ENCODE measurements at regions not wholly inside any gene's neighbourhood (a gene's known extent, or its start where the extent isn't known, plus 50 kb on each side); places are given as distances from the start of the nearest gene placed in this dataset.

DNA sequence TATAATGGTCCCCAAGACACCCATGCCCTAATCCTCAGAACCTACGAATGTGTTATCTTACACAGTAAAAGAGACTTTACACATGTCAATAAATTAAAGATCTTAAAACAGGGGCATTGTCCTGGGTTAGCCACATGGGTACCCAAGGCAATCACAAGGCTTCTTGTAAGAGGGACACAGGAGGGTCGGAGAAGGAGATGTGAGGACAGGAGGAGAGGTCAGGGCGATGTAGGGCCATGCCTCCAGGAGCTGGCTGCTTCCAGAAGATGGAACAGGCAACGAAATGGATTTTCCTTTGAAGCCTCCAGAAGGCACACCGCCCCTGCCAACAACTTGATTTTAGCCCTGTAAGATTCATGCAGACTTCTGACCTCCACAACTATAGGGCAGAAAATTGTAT, 262.7 kb downstream of the MEX3B start:
- no peak overlapping the region for H3K27ac Mint-ChIP-seq
- H3K27me3 Mint-ChIP-seq (ENCODE audit: low read depth) = no peaks in the 10 kb centered on the region
- ChIA-PET CTCF (no interaction called here), POLR2A (interaction anchor here (0.5 kb wide), 1 partner anchor 285 kb away, joined by 3 read pairs; no protein-coding TSS in a partner anchor)
- no peak for TF ChIP-seq RELA (CRISPR knock-in tag; IDR thresholded peaks at IDR 0.05; ENCODE audit: borderline replicate concordance)
- no peak for TF ChIP-seq SMAD3 (CRISPR knock-in tag; IDR thresholded peaks at IDR 0.05; ENCODE audit: borderline replicate concordance)
- no peak for TF ChIP-seq JAZF1 (CRISPR knock-in tag; IDR thresholded peaks at IDR 0.05)
- TF ChIP-seq, protein P1, sequence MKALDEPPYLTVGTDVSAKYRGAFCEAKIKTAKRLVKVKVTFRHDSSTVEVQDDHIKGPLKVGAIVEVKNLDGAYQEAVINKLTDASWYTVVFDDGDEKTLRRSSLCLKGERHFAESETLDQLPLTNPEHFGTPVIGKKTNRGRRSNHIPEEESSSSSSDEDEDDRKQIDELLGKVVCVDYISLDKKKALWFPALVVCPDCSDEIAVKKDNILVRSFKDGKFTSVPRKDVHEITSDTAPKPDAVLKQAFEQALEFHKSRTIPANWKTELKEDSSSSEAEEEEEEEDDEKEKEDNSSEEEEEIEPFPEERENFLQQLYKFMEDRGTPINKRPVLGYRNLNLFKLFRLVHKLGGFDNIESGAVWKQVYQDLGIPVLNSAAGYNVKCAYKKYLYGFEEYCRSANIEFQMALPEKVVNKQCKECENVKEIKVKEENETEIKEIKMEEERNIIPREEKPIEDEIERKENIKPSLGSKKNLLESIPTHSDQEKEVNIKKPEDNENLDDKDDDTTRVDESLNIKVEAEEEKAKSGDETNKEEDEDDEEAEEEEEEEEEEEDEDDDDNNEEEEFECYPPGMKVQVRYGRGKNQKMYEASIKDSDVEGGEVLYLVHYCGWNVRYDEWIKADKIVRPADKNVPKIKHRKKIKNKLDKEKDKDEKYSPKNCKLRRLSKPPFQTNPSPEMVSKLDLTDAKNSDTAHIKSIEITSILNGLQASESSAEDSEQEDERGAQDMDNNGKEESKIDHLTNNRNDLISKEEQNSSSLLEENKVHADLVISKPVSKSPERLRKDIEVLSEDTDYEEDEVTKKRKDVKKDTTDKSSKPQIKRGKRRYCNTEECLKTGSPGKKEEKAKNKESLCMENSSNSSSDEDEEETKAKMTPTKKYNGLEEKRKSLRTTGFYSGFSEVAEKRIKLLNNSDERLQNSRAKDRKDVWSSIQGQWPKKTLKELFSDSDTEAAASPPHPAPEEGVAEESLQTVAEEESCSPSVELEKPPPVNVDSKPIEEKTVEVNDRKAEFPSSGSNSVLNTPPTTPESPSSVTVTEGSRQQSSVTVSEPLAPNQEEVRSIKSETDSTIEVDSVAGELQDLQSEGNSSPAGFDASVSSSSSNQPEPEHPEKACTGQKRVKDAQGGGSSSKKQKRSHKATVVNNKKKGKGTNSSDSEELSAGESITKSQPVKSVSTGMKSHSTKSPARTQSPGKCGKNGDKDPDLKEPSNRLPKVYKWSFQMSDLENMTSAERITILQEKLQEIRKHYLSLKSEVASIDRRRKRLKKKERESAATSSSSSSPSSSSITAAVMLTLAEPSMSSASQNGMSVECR (CRISPR knock-in tag; IDR thresholded peaks at IDR 0.05; ENCODE audit: borderline replicate concordance) = no peak
- no peak for TF ChIP-seq EMX1 (CRISPR knock-in tag; IDR thresholded peaks at IDR 0.05)
- TF ChIP-seq ZNF317 (CRISPR knock-in tag; IDR thresholded peaks at IDR 0.05; ENCODE audit: borderline replicate concordance, low read depth) = no peak
- TF ChIP-seq OVOL2 (CRISPR knock-in tag; IDR thresholded peaks at IDR 0.05; ENCODE audit: borderline replicate concordance) = no peak
- TF ChIP-seq GABPB1 (CRISPR knock-in tag; IDR thresholded peaks at IDR 0.05) = no peak
- TF ChIP-seq ZNF396 (CRISPR knock-in tag; IDR thresholded peaks at IDR 0.05; ENCODE audit: borderline replicate concordance) = no peak
- no peak for TF ChIP-seq SOX15 (CRISPR knock-in tag; IDR thresholded peaks at IDR 0.05)
- TF ChIP-seq, protein P2, sequence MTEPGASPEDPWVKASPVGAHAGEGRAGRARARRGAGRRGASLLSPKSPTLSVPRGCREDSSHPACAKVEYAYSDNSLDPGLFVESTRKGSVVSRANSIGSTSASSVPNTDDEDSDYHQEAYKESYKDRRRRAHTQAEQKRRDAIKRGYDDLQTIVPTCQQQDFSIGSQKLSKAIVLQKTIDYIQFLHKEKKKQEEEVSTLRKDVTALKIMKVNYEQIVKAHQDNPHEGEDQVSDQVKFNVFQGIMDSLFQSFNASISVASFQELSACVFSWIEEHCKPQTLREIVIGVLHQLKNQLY (CRISPR knock-in tag; IDR thresholded peaks at IDR 0.05) = no peak
- H3K4me3 Mint-ChIP-seq = no peak overlapping the region
- H3K36me3 Mint-ChIP-seq = peaks cover 24% of the 10 kb centered on the region
- peaks cover 14% of the 10 kb centered on the region for H3K9me3 Mint-ChIP-seq
- no peak for ATAC-seq
- DNase-seq (ENCODE audit: low spot score) = no peak
- peaks cover 17% of the 10 kb centered on the region for H3K4me1 Mint-ChIP-seq

DNA sequence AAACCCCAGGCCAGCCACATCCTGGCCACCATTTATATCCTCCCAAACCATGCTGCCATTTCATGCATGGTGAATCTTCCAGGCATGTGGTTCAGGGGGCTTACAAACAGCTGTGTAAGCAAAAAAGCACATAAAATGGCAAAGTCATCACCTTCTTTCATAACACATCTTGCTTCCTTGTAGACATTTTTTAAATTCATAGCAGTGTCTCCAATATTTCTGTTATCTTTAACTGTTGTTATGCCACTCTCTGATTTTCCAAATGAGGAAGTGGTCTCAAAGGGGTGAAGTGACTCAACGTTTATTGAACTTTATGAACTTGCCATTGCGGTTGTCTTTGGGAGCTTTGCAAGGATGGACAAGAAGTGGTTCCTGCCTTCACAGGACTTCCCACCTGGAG, 264.4 kb downstream of the MEX3B start:
- CTCF ChIA-PET = no interaction called here
- H3K9me3 Mint-ChIP-seq = peaks cover 14% of the 10 kb centered on the region
- H3K27me3 Mint-ChIP-seq (ENCODE audit: low read depth) = no peaks in the 10 kb centered on the region
- TF ChIP-seq IRF2 (CRISPR knock-in tag; IDR thresholded peaks at IDR 0.05; ENCODE audit: borderline replicate concordance, low read depth) = no peak
- no peak for TF ChIP-seq NR3C1 (CRISPR knock-in tag; conservative IDR thresholded peaks at IDR 0.05; ENCODE audit: low read depth)
- TF ChIP-seq PRRX2 (CRISPR knock-in tag; IDR thresholded peaks at IDR 0.05) = no peak
- no peak for TF ChIP-seq ZNF263 (CRISPR knock-in tag; IDR thresholded peaks at IDR 0.05; ENCODE audit: low read depth)
- TF ChIP-seq, protein P3, sequence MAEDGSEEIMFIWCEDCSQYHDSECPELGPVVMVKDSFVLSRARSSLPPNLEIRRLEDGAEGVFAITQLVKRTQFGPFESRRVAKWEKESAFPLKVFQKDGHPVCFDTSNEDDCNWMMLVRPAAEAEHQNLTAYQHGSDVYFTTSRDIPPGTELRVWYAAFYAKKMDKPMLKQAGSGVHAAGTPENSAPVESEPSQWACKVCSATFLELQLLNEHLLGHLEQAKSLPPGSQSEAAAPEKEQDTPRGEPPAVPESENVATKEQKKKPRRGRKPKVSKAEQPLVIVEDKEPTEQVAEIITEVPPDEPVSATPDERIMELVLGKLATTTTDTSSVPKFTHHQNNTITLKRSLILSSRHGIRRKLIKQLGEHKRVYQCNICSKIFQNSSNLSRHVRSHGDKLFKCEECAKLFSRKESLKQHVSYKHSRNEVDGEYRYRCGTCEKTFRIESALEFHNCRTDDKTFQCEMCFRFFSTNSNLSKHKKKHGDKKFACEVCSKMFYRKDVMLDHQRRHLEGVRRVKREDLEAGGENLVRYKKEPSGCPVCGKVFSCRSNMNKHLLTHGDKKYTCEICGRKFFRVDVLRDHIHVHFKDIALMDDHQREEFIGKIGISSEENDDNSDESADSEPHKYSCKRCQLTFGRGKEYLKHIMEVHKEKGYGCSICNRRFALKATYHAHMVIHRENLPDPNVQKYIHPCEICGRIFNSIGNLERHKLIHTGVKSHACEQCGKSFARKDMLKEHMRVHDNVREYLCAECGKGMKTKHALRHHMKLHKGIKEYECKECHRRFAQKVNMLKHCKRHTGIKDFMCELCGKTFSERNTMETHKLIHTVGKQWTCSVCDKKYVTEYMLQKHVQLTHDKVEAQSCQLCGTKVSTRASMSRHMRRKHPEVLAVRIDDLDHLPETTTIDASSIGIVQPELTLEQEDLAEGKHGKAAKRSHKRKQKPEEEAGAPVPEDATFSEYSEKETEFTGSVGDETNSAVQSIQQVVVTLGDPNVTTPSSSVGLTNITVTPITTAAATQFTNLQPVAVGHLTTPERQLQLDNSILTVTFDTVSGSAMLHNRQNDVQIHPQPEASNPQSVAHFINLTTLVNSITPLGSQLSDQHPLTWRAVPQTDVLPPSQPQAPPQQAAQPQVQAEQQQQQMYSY (CRISPR knock-in tag; IDR thresholded peaks at IDR 0.05) = no peak
- TF ChIP-seq ESRRA (CRISPR knock-in tag; IDR thresholded peaks at IDR 0.05; ENCODE audit: borderline replicate concordance) = no peak
- no peak for TF ChIP-seq ATF1 (CRISPR knock-in tag; IDR thresholded peaks at IDR 0.05)
- no peak overlapping the region for H3K4me3 Mint-ChIP-seq
- POLR2A ChIA-PET = no interaction called here
- no peak for DNase-seq (ENCODE audit: low spot score)
- H3K27ac Mint-ChIP-seq = no peak overlapping the region
- no peak for ATAC-seq
- peaks cover 20% of the 10 kb centered on the region for H3K36me3 Mint-ChIP-seq
- peaks cover 12% of the 10 kb centered on the region for H3K4me1 Mint-ChIP-seq
